Activated naive CD4-positive, alpha-beta T cell treated with anti-CD3 and anti-CD28 coated beads, Interleukin-2, amount 10 ng/mL, durations not matched to agents 7 days and 5 days (primary cell): ENCODE measurements at regions not wholly inside any gene's neighbourhood (a gene's known extent, or its start where the extent isn't known, plus 50 kb on each side); places are given as distances from the start of the nearest gene placed in this dataset.

Experiments
- CTCF ChIA-PET: fragments of 350-600 bp; sonication (Branson Sonifier 250); formaldehyde crosslinking; loops from one replicate; lab custom pipeline; 2021; ENCODE audit warnings: antibody characterized with exemption; lab: Charles Lee
- DNase-seq: peaks from one replicate; pipeline ENCODE4 v3.0.0-alpha.2; 2020
- H3K27ac Mint-ChIP-seq: one replicate; pipeline ENCODE4 v1.8.0; 2021; ENCODE audit warnings: mild to moderate bottlenecking, moderate library complexity, mixed read lengths
- H3K27me3 Mint-ChIP-seq: one replicate; pipeline ENCODE4 v1.8.0; 2021; ENCODE audit warnings: mild to moderate bottlenecking, mixed read lengths
- H3K36me3 Mint-ChIP-seq: one replicate; pipeline ENCODE4 v1.8.0; 2021; ENCODE audit warnings: mixed read lengths
- H3K4me1 Mint-ChIP-seq: one replicate; pipeline ENCODE4 v1.8.0; 2021; ENCODE audit warnings: mixed read lengths
- H3K4me3 Mint-ChIP-seq: one replicate; pipeline ENCODE4 v1.8.0; 2021; ENCODE audit warnings: mild to moderate bottlenecking, moderate library complexity, mixed read lengths
- H3K9me3 Mint-ChIP-seq: one replicate; pipeline ENCODE4 v1.8.0; 2021; ENCODE audit warnings: mixed read lengths

DNA sequence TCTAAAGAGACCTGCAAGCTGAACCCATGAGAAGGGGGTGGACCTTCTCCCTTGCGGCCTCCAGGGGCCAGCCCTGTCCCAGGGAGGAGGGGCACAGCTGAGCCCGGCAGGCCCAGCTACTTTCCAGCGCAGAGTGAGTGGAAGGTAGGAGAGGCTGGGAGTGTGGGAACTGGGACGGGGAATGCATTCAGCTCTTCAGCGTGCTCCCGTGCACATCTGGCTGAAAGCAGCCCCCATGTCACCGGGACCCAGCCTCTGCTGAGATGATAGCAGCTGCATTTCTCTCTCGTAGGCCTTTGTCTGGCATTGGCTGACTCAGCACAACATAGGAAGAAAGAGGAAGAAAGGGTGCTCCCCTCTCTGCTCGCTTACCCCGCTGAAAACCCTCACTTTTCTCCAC is 951.5 kb downstream of the TBC1D22A start:
- DNase-seq: no peak
- H3K4me1 Mint-ChIP-seq: no peaks in the 10 kb centered on the region
- CTCF ChIA-PET: no interaction called here
- no peaks in the 10 kb centered on the region for H3K36me3 Mint-ChIP-seq
- H3K27me3 Mint-ChIP-seq: peaks cover 5% of the 10 kb centered on the region
- H3K27ac Mint-ChIP-seq: no peak overlapping the region
- no peak overlapping the region for H3K4me3 Mint-ChIP-seq
- no peaks in the 10 kb centered on the region for H3K9me3 Mint-ChIP-seq

GRCh38 chr22:47710135-47710534 is 947.7 kb downstream of the TBC1D22A start:
- CTCF ChIA-PET: no interaction called here
- no peak for DNase-seq
- H3K4me3 Mint-ChIP-seq: no peak overlapping the region
- no peaks in the 10 kb centered on the region for H3K4me1 Mint-ChIP-seq
- H3K9me3 Mint-ChIP-seq: no peaks in the 10 kb centered on the region
- H3K27me3 Mint-ChIP-seq: peaks cover 5% of the 10 kb centered on the region
- H3K27ac Mint-ChIP-seq: no peak overlapping the region
- no peaks in the 10 kb centered on the region for H3K36me3 Mint-ChIP-seq

DNA sequence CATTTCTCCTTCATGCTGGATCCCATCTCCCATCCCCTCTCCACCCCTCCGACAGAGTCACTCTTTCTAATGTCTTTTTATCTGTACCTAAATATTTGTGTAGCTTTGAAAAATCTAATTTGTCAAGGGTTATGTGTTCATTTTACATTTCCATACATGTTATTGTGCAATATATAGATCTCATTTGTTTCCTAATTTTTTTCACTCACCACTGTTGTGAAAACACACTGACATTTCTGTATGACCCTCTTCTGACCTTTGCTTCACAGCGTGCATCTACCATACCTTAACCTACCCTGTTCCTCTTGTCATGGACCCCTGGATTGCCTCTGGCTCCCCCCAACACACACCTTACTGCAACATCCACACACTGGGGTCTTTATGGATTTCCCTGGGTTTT is 942.9 kb downstream of the TBC1D22A start:
- no peak for DNase-seq
- Mint-ChIP-seq H3K4me1 (no peaks in the 10 kb centered on the region), H3K27ac (no peak overlapping the region), H3K9me3 (no peaks in the 10 kb centered on the region), H3K36me3 (no peaks in the 10 kb centered on the region), H3K27me3 (peaks cover 5% of the 10 kb centered on the region), H3K4me3 (no peak overlapping the region)
- CTCF ChIA-PET: no interaction called here

DNA sequence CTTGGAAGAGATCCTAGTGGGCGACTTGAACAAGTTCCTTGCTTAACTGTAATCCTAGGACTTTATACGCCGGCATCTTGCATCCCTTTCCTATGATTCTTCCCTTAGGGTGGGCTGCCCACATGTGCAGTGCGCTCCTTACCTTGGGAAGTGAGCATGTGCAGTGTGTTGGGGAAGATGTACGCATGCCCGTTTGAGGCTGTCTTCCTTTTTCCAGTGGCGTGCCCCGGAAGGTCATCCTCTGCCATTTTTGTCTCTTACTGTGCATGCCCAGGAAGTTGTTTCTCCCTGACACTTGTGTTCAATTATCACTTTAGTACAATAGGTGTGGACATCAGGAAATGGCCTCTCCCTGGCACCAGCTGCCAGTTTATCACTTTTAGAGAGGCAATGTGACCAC is 936.5 kb downstream of the TBC1D22A start:
- no peaks in the 10 kb centered on the region for H3K9me3 Mint-ChIP-seq

DNA sequence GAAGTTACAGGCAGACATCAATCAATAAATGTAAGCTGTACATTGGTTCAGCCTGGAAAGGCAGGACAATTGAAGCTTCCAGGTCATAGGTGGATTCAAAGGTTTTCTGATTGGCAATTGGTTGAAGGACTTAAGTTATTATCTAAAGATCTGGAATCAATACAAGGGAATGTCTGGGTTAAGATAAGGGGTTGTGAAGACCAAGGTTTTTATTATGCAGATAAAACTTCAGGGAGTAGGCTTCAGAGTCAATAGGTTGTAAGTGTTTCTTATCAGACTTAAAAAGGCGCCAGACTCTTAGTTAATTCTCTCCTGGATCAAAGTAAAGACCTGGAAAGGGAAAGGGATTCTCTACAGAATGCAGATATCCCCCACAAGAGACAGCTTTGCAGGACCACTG is 935.4 kb downstream of the TBC1D22A start:
- Mint-ChIP-seq H3K27me3 (peaks cover 5% of the 10 kb centered on the region), H3K27ac (peak overlapping the region; percentile 64), H3K36me3 (no peaks in the 10 kb centered on the region), H3K9me3 (no peaks in the 10 kb centered on the region), H3K4me1 (no peaks in the 10 kb centered on the region), H3K4me3 (no peak overlapping the region)
- CTCF ChIA-PET: no interaction called here
- no peak for DNase-seq

More for the DNA sequence above, 936.5 kb downstream of the TBC1D22A start:
- Mint-ChIP-seq H3K36me3 (no peaks in the 10 kb centered on the region), H3K4me1 (no peaks in the 10 kb centered on the region), H3K4me3 (no peak overlapping the region), H3K27me3 (peaks cover 5% of the 10 kb centered on the region), H3K27ac (no peak overlapping the region)
- DNase-seq: no peak
- CTCF ChIA-PET: no interaction called here

GRCh38 chr22:47696776-47697175 is 934.3 kb downstream of the TBC1D22A start:
- no peaks in the 10 kb centered on the region for H3K9me3 Mint-ChIP-seq
- H3K36me3 Mint-ChIP-seq: no peaks in the 10 kb centered on the region
- no peak for DNase-seq
- no peak overlapping the region for H3K27ac Mint-ChIP-seq
- CTCF ChIA-PET: no interaction called here
- H3K4me1 Mint-ChIP-seq: no peaks in the 10 kb centered on the region
- no peaks in the 10 kb centered on the region for H3K27me3 Mint-ChIP-seq
- H3K4me3 Mint-ChIP-seq: no peak overlapping the region

- no peak overlapping the region for H3K27ac Mint-ChIP-seq
Observed at GRCh38 chr22:47695176-47695575, 932.7 kb downstream of the TBC1D22A start.

DNA sequence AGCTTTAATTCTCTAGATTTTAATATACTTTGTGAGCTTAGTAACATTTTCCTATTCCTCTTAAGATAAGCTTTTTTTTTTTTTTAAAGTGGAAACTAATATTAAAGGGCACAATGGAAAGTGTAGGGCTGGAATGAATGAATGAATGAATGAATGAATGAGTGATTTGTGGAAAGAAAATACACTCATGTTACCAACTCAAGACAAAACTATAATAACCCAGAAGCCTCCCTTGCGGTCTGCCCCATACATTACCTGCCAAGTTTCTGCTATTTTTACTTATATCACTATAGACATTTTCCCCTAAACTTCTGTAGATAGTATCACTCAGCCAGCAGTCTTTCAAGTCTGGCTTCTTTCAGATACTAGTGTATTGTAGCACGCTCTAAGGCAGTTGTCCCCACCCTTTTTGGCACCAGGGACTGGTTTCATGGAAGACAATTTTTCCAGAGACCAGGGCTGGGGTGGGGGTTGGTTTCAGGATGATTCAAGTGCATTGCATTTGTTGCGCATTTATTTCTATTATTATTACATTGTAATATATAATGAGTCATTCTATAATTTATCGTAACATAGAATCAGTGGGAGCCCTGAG is 932.2 kb downstream of the TBC1D22A start:
- no peaks in the 10 kb centered on the region for H3K4me1 Mint-ChIP-seq
- no peak for DNase-seq
- CTCF ChIA-PET: no interaction called here
- H3K36me3 Mint-ChIP-seq: no peaks in the 10 kb centered on the region
- H3K27ac Mint-ChIP-seq: no peak overlapping the region
- no peaks in the 10 kb centered on the region for H3K9me3 Mint-ChIP-seq
- no peak overlapping the region for H3K4me3 Mint-ChIP-seq
- H3K27me3 Mint-ChIP-seq: no peaks in the 10 kb centered on the region

More at GRCh38 chr22:47695176-47695575, 932.7 kb downstream of the TBC1D22A start:
- Mint-ChIP-seq H3K4me1 (no peaks in the 10 kb centered on the region), H3K27me3 (no peaks in the 10 kb centered on the region), H3K4me3 (no peak overlapping the region), H3K9me3 (no peaks in the 10 kb centered on the region), H3K36me3 (no peaks in the 10 kb centered on the region)
- CTCF ChIA-PET: no interaction called here
- DNase-seq: no peak

DNA sequence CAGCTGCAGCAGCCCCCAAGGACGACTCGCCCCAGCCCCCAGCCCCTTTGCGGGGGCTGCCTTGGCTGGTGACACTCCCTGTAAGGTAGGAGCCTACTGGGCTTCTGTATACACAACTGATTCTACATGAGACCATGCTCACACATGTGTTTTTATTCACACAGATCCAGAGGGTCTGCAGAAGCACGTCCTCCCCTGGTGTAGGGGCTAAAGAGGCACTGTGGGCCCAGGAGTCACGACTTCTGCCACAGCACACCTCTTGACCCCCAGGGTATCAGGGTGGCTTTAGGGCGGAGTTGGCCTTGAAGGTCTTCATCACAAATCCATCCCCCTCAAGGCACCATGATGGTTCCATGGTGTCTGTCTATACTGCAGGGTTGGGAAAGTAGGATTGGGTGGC is 931.2 kb downstream of the TBC1D22A start:
- Mint-ChIP-seq H3K4me3 (no peak overlapping the region), H3K27ac (no peak overlapping the region), H3K36me3 (no peaks in the 10 kb centered on the region), H3K27me3 (no peaks in the 10 kb centered on the region), H3K4me1 (no peaks in the 10 kb centered on the region), H3K9me3 (no peaks in the 10 kb centered on the region)
- no peak for DNase-seq
- CTCF ChIA-PET: no interaction called here

DNA sequence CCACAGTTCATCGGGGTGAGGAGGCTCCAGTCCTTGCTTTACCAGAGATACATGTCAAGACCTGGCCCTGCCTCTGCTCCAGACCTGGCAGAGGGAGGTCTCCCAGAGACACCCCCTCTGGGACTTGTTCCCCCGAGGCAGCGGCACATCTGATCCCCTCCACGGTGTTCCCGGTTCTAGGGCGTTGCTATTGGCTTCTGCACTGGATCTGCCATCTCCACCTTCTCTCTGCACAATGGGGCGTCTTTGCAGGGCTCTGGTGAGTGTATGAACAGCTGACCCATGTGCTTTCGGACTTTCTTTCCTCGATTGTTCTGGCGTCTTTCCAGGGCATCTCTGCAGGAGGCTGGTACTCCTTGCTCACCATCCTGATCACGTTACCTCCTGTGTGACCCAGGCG is 930.4 kb downstream of the TBC1D22A start:
- no peak overlapping the region for H3K27ac Mint-ChIP-seq
- no peaks in the 10 kb centered on the region for H3K27me3 Mint-ChIP-seq

DNA sequence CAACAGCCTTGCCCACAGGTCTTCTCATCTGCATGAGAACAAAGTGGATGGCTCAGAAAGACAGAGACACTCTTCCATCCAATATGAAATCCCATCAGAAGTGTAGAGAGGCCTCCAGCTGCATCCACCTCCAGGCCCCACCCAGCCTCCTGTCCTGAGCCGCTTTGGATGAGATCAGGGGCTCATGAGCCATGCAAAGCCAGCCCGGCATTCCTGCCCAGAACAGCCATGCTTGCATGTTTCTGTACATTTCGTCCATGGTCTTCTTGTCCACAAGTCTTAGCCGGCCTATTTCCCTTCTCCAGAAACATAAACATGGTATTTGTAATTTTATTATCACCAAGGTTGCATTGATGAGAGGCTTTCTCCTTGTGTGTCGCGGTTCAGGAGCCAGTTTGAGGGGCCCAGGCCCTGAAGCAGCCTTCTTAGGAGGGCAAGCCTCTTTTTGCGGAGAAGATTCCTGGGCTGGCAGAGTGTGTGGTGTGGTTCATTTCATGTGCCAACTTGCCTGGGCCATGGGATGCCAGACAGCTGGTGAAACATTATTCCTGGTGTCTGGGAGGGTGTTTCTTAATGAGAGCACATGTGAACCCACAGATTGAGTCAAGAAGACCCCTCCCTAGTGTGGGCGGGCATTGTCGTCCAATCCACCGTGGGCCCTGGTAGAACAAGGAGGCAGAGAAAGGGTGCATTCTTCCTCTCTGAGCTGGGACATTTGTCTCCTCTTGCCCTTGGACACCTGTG is 928.9 kb downstream of the TBC1D22A start:
- Mint-ChIP-seq H3K36me3 (no peaks in the 10 kb centered on the region), H3K27ac (no peak overlapping the region), H3K4me3 (no peak overlapping the region), H3K27me3 (no peaks in the 10 kb centered on the region), H3K4me1 (no peaks in the 10 kb centered on the region), H3K9me3 (no peaks in the 10 kb centered on the region)
- DNase-seq: no peak
- CTCF ChIA-PET: no interaction called here

More for the DNA sequence above, 930.4 kb downstream of the TBC1D22A start:
- H3K4me1 Mint-ChIP-seq: no peaks in the 10 kb centered on the region
- no peaks in the 10 kb centered on the region for H3K9me3 Mint-ChIP-seq
- H3K4me3 Mint-ChIP-seq: no peak overlapping the region
- no peak for DNase-seq
- no peaks in the 10 kb centered on the region for H3K36me3 Mint-ChIP-seq
- CTCF ChIA-PET: no interaction called here

DNA sequence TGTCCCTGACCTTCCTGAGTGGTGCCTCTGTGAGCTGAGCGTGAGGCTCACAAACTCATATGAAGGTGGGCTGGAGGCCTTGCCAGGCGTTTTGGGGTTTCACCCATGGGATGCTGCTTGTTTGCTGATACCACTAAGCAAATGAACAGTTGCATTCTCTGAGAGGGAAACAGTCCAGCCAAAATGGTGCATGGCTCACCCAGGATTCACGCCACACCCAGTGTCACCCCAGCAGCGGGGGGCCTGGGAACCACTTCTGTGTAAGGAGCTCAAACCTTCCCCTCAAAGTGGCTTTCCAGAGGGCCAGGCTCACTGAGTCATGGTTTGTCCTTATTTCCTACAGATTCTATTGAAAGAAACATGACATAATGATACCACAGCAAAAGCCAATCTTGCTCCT is 928.1 kb downstream of the TBC1D22A start:
- no peaks in the 10 kb centered on the region for H3K4me1 Mint-ChIP-seq
- H3K9me3 Mint-ChIP-seq: peaks cover under 1% of the 10 kb centered on the region
- DNase-seq: no peak
- no peaks in the 10 kb centered on the region for H3K36me3 Mint-ChIP-seq
- H3K27me3 Mint-ChIP-seq: no peaks in the 10 kb centered on the region
- H3K4me3 Mint-ChIP-seq: no peak overlapping the region
- CTCF ChIA-PET: no interaction called here
- no peak overlapping the region for H3K27ac Mint-ChIP-seq

- DNase-seq: no peak
- CTCF ChIA-PET: no interaction called here
- Mint-ChIP-seq H3K4me3 (no peak overlapping the region), H3K27ac (no peak overlapping the region), H3K36me3 (no peaks in the 10 kb centered on the region), H3K27me3 (no peaks in the 10 kb centered on the region), H3K9me3 (peaks cover 3% of the 10 kb centered on the region), H3K4me1 (no peaks in the 10 kb centered on the region)
Observed at GRCh38 chr22:47690166-47690565, 927.7 kb downstream of the TBC1D22A start.

DNA sequence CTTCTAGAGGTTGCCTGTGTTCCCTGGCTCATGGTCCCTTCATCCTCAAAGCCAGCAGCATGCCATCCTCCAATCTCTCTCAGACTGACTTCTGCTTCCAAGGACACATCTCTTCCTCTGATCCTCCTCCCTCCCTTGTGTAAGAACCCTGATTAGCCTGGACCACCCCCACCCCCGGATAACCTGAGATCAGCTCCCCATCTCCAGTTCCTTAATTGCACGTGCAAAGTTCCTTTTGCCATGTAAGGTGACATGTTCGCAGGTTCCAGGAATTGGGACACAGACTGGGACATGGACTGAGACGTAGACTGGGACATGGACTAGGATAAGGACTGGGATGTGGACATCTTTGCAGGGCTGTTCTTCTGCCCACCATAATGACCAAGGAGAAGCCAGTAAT is 925.3 kb downstream of the TBC1D22A start:
- H3K27me3 Mint-ChIP-seq: no peaks in the 10 kb centered on the region
- H3K9me3 Mint-ChIP-seq: peaks cover 13% of the 10 kb centered on the region
- no peaks in the 10 kb centered on the region for H3K4me1 Mint-ChIP-seq
- DNase-seq: no peak
- H3K4me3 Mint-ChIP-seq: no peak overlapping the region
- H3K27ac Mint-ChIP-seq: no peak overlapping the region
- CTCF ChIA-PET: no interaction called here
- no peaks in the 10 kb centered on the region for H3K36me3 Mint-ChIP-seq

- no peak for DNase-seq
- H3K9me3 Mint-ChIP-seq: peaks cover 13% of the 10 kb centered on the region
- CTCF ChIA-PET: no interaction called here
- H3K27me3 Mint-ChIP-seq: no peaks in the 10 kb centered on the region
- no peak overlapping the region for H3K4me3 Mint-ChIP-seq
- H3K27ac Mint-ChIP-seq: no peak overlapping the region
- H3K4me1 Mint-ChIP-seq: no peaks in the 10 kb centered on the region
- no peaks in the 10 kb centered on the region for H3K36me3 Mint-ChIP-seq
Observed at GRCh38 chr22:47687346-47687655, 924.9 kb downstream of the TBC1D22A start.
